GM12864 (cell line): ENCODE measurements at regions not wholly inside any gene's neighbourhood (a gene's known extent, or its start where the extent isn't known, plus 50 kb on each side); places are given as distances from the start of the nearest gene placed in this dataset.

Experiments used
- DNase-seq: peaks from one replicate; pipeline ENCODE4 v3.0.0-alpha.2; 2011; ENCODE audit warnings: low read depth
- H3K4me3 ChIP-seq: 2 replicates; pipeline ENCODE4 v1.5.1; 2011; ENCODE audit warnings: mild to moderate bottlenecking, low read depth, low read length, control low read depth
- CTCF ChIP-seq: IDR thresholded peaks from 2 replicates; pipeline ENCODE4 v1.5.1; 2011; ENCODE audit warnings: low read depth, mild to moderate bottlenecking, moderate library complexity, low read length, control low read depth, inconsistent platforms; ENCODE audit errors: missing control alignments

GRCh38 chrX:121479406-121479805 lies 432.0 kb downstream of the GLUD2 start:
- no peak for DNase-seq
- TF ChIP-seq CTCF: no peak
- H3K4me3 ChIP-seq: no peak overlapping the region

GRCh38 chrX:121496966-121497365 lies 449.6 kb downstream of the GLUD2 start:
- no peak for TF ChIP-seq CTCF
- H3K4me3 ChIP-seq: no peak overlapping the region
- no peak for DNase-seq

- no peak for TF ChIP-seq CTCF
- no peak for DNase-seq
- no peak overlapping the region for H3K4me3 ChIP-seq
Observed at GRCh38 chrX:121504153-121504552, 456.7 kb downstream of the GLUD2 start.

GRCh38 chrX:121546317-121546716 lies 498.9 kb downstream of the GLUD2 start:
- no peak overlapping the region for H3K4me3 ChIP-seq
- no peak for DNase-seq
- TF ChIP-seq CTCF: no peak

- H3K4me3 ChIP-seq: no peak overlapping the region
- DNase-seq: no peak
- no peak for TF ChIP-seq CTCF
Observed at GRCh38 chrX:121558886-121559285, 511.5 kb downstream of the GLUD2 start.

GRCh38 chrX:121562616-121563015 lies 515.2 kb downstream of the GLUD2 start:
- DNase-seq: no peak
- no peak overlapping the region for H3K4me3 ChIP-seq
- TF ChIP-seq CTCF: no peak

GRCh38 chrX:121569609-121570008 lies 522.2 kb downstream of the GLUD2 start:
- no peak overlapping the region for H3K4me3 ChIP-seq
- TF ChIP-seq CTCF: no peak
- DNase-seq: peak; percentile 3
